Stimulated activated CD8-positive, alpha-beta memory T cell treated with anti-CD3 and anti-CD28 coated beads, Interleukin-4, amount 100 ng/mL, for 48 hours (primary cell): ENCODE measurements at regions not wholly inside any gene's neighbourhood (a gene's known extent, or its start where the extent isn't known, plus 50 kb on each side); places are given as distances from the start of the nearest gene placed in this dataset.
"Not testable (repeated sequence)": the region's sequence is repeated elsewhere in the genome, so short reads cannot be mapped to it uniquely, and the experiment has no call there.

ENCODE experiments used
- DNase-seq: peaks from one replicate; pipeline ENCODE4 v3.0.0-alpha.2; 2020

GRCh38 chr6:12633746-12634145 lies 82.8 kb upstream of the PHACTR1 start:
- not testable (repeated sequence) for DNase-seq

- DNase-seq: no peak
These were observed 81.2 kb upstream of the PHACTR1 start for GRCh38 chr6:12635375-12635774.

GRCh38 chr6:12635813-12636212 lies 80.8 kb upstream of the PHACTR1 start:
- DNase-seq: no peak

DNA sequence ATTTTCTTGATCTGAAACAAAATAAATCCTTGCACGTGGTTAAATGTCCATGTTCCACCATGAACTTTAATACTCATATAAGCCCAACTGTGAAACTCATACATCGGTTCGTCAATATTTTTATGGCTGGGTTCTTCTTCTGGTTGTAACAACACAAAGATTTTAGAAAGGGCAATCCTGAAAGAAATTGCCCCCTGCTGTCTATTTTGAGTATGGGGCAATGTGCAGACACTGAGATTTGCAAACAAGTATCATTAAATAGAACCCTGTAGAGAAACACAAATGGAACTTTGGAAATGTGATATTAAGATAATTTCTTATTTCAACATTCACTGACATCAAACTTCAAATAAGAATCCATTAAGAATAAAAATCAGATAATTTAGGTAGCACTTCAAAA lies 80.2 kb upstream of the PHACTR1 start:
- no peak for DNase-seq

DNA sequence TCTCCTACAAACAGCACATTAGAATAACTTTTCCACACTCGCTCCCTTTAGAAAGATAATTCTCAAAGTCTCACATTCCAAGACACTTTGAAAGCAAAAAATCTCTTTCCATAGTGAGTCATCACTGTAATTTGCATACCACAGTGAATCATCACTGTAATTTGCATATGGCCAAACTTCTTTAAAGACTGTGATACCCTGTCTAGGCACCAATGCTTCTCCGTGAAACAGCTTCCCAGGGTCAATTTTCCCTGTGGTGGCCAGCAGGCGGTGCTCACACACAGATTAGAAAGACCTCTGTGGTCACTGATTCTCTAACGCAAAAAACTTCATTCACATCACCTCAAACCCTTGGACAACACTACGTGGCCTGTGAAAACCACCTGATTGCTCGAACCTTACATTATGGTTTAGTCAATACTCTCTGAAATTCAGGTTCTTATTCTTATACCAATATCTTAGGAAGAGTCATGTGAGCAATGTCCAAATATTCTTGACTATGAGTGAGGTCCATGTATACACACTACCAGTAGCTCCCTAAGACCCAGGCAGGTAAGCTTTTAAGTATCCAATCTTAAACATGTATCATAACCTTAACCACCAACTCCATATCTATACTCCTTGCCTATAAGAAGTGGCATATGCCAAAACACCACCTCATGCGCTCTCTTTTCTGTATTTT lies 78.5 kb upstream of the PHACTR1 start:
- peak; percentile 62 for DNase-seq

DNA sequence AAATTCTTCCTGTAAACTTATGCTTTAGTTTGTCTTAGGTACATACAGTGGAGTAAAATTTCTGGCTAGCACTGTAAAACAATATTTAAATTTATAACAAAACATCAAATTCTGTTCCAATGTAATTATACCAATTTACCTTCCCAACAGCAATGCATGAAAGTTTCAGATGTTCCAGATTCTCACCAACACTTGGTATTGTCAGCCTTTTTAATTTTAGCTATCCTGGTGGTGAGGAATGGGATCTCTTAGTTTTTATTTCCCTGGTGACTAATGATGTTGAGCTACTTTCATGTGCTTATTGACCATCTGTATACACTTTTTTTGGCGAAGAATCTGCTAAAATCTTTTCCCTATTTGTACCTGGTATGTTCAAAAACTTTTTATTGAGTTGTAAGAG lies 76.1 kb upstream of the PHACTR1 start:
- DNase-seq: no peak

- DNase-seq: not testable (repeated sequence)
These were observed 74.8 kb upstream of the PHACTR1 start for GRCh38 chr6:12641785-12642184.

DNA sequence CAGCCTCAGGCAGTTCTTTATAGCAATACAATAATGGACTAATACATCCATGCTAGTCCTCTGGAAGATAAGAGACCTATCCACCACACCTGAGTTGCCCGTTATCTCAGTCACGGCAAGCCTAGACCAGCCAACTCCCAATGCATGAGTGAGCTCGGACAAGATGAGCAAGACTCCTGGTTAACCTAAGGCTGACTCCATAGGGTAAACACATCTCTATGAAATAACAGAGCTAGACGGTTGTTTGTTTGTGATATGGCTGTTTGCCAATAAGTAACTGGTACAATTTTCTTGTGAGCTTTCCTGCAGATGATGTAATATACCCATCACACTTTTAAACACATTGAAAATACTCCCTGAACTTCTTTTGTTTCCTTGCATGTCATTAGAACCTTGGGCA lies 70.6 kb upstream of the PHACTR1 start:
- no peak for DNase-seq

GRCh38 chr6:12648171-12648570 lies 68.4 kb upstream of the PHACTR1 start:
- no peak for DNase-seq

DNA sequence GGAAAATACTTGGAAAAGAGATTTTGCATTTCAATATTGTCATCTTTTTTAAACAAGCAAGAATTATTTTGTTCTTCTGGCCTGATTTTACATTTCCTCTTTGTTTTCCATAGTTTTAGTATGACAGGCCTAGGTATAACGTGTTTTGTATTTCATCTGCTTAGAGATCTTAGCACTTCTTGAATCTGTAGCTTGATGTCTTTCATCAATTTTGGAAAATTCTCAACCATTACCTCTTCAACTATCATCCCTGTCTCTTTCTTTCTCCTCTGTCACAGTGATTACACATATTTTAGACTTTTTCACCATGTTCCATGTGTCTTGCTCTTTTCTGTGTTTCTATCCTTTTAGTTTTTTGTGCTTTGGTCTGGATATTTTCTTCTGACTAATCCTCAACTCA lies 67.2 kb upstream of the PHACTR1 start:
- no peak for DNase-seq

DNA sequence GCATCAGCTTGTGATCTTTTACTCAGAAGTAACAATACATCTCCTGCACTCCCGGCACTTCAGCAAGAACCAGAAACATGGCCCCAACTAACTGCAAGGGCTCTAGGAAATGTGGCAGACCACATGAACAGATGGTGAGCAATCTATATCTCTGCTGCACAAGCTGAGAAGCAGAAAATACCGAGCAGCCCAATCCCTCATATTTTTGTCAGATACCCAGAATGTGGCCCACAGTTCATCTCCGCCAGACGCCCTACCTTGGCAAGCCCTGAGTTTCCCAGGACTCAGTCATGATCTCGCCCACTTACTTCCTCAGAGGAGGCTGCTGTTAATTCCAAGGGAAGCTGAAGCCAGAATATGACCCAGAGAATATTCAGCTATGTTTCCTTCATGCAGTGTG lies 63.1 kb upstream of the PHACTR1 start:
- no peak for DNase-seq

DNA sequence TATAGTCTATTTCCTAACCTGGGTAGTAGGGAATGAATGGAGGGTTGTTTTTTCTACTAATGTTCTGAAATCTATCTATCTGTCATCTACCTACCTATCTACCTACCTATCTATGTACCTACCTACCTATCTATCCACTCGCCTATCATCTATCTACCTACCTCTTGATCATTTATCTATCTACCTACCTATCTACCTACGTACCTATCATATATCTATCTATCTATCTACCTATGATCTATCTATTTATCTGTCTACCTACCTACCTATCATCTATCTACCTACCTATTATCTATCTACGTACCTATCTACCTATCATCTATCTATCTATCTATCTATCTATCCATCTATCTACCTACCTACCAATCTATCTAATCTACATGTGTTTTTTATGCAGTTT lies 62.5 kb upstream of the PHACTR1 start:
- DNase-seq: no peak

DNA sequence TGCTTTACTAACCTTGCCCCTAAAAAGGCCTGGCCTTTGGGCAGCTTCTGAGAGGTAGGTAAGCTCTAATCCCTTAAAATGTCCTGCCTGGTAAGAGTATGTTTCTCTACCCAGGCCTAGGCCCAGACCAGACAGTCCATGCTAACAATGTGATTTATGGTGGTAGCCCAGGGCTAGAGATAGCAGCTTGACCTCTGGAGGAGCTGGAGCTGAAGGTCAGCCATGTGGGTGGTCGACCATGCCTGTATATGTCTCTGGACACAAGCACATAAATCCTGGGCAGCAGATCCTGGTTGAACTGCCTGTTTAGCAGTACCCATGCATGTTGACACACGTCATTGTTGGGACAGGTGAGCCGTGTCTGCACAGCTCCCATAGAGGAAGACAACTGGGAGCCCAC lies 62.1 kb upstream of the PHACTR1 start:
- DNase-seq: no peak

DNA sequence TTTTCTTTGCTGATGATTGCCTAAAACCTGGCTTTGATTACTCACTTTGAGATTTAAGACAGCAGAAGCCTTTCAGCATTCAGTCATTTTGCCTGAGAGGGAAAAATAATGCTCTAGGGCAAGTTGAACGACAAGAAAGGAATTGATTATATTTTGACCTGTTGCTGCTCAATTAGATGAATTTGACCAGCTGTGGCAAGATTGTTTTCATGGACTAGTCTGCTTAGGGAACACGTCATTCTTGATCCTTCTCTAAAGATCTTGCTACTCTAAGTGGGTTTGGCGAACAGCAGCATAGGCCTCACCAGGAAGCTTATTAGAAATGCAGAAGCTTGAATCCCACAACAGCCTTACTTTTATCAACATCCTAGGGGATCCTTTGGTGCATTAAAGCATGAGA lies 59.7 kb upstream of the PHACTR1 start:
- DNase-seq: no peak

- DNase-seq: no peak
These were observed 58.7 kb upstream of the PHACTR1 start for GRCh38 chr6:12657884-12658283.

DNA sequence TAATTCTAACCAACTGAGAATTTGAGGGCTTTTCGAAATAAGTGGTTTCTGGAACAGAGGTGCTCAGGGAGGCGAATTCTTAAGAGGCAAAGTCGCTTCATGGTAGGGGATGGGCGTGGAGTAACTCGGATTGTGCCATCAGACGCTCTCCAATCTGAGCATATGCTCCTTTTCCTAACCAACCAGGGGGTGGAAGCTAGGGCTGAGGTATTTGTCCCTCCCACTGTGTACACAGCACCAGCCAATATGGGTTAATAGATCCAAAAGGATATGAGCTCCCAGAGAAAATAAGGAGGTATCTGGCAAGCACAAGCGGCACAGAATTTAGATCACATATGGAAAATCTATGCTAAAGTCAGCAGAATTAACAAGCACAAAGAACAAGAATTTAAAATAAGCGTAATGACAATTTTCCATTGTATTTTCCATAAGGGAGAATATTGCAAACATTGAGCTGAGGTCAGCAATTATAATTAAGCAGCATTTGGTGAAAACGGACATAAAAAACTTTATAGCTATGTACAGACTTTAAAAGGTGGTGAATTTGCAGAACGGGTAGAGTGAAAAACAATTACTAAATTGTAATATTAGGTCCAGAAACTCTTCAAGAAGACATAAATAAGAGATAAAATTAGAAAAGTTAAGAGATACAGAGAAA lies 55.0 kb upstream of the PHACTR1 start:
- no peak for DNase-seq
